GM12874 (cell line): ENCODE measurements at regions not wholly inside any gene's neighbourhood (a gene's known extent, or its start where the extent isn't known, plus 50 kb on each side); places are given as distances from the start of the nearest gene placed in this dataset.

Experiments used
- TF ChIP-seq, protein P1 (sequence below): IDR thresholded peaks from 2 replicates; pipeline ENCODE4 v1.5.1; 2011; ENCODE audit warnings: low read depth, mild to moderate bottlenecking, control low read depth, low read length, moderate library complexity; ENCODE audit not compliant: insufficient read depth

DNA sequence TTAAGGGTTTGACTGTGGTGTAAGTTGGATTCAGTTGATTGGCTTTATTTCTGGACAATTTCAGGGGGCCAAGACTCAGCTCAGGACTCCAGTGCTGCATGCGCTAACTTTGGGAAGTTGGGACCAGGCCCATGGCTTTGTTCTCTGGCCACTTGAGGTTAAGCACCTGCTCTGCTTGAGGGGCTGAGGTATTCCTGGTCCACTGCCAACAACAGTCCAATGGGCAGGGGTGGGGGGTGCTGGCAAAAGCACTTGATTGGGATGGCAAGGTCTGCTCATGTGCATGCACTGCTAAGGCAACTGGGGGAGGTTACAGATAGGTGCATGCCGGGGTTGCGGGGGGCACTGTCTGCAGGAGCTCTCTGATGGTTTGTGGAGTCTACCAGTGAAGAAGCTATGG lies 52.6 kb upstream of the ASB17 start:
- TF ChIP-seq, protein P1, sequence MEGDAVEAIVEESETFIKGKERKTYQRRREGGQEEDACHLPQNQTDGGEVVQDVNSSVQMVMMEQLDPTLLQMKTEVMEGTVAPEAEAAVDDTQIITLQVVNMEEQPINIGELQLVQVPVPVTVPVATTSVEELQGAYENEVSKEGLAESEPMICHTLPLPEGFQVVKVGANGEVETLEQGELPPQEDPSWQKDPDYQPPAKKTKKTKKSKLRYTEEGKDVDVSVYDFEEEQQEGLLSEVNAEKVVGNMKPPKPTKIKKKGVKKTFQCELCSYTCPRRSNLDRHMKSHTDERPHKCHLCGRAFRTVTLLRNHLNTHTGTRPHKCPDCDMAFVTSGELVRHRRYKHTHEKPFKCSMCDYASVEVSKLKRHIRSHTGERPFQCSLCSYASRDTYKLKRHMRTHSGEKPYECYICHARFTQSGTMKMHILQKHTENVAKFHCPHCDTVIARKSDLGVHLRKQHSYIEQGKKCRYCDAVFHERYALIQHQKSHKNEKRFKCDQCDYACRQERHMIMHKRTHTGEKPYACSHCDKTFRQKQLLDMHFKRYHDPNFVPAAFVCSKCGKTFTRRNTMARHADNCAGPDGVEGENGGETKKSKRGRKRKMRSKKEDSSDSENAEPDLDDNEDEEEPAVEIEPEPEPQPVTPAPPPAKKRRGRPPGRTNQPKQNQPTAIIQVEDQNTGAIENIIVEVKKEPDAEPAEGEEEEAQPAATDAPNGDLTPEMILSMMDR: no peak

DNA sequence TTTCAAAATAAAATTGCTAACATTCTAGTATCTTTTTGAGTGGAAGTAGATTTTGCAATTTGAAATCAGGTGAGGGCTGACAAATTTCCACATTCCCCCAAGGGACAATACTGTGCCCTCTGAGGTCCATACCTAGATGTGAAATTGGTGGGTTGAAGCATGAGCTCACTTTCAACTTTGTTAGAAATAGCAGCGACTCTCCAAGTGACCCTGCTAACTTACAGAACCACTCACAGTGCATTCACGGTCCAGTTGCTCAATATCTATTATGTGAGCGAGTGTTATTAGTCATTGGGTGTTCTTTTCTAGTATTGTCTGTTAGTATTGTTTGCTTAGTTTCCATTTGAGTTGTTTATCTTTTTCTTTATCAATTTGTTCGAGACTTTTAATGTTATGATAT lies 53.6 kb upstream of the ASB17 start:
- TF ChIP-seq, protein P1: no peak

- TF ChIP-seq, protein P1: no peak
Measured at GRCh38 chr1:75986478-75986877, 54.3 kb upstream of the ASB17 start.

DNA sequence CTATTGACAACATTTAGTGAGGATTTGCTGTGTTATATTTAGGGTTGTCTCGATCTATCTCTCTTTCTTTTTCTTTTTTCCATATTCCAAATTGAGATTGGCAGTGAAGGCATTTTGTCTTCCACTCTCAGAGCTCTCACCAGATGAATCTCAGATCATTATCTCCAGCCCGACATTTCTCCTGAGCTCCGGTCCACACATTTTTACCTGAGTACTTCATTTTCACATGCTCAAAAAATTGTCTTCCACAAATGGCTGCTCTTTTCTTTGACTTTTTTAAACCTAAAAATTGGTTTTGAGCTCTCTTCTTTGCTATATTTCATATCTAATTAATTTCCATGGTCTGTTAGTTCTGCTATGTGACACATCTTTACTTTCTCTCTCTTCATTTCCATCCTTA lies 56.9 kb upstream of the ASB17 start:
- TF ChIP-seq, protein P1: no peak

DNA sequence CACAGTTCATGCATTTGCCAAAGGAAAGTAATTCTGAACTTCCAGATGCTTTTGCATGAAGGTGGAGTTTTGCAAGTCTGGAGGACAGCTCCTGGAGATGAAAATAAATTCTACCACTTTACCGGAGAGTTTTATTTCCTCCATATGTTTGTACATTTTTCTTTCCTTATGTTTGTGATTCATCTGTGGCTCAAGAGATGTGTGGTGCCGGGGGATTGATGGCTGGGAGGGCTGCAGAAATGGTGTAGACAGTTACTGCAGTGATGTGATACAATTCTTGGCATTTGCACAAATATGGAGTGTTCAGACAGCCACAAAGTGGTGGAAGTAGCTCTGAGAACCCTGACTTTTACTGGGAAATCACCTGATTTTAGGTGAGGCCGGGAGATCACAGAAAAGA lies 58.5 kb upstream of the ASB17 start:
- TF ChIP-seq, protein P1: no peak

GRCh38 chr1:75991497-75992114 lies 59.4 kb upstream of the ASB17 start:
- TF ChIP-seq, protein P1: peak; percentile 69

DNA sequence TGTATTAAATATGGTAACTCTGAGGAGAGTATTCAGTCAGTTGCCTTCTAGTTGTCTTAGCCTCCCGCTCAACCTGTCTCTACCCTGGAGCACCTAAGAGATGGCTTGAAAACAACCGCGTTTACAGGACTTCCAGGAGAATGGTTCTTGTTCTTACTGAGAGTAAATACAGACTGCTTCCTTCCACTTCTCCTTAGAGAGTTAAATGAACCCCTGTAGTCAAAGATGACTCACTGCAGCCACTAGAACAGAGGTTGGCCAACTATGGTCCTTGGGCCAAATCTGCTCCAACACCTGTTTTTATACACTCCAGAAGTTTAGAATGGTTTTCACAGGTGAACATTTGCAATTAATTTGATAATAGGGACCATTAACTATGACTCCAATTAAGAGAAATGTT lies 60.1 kb upstream of the ASB17 start:
- TF ChIP-seq, protein P1: no peak
